Effector memory CD4-positive, alpha-beta T cell (primary cell): ENCODE measurements at regions not wholly inside any gene's neighbourhood (a gene's known extent, or its start where the extent isn't known, plus 50 kb on each side); places are given as distances from the start of the nearest gene placed in this dataset.

Experiments used
- DNase-seq, 3 donors: peaks; one replicate each; pipeline ENCODE4 v3.0.0-alpha.2; 2020
- H3K27ac ChIP-seq: 2 replicates; pipeline ENCODE4 v1.7.0; 2013; ENCODE audit warnings: mild to moderate bottlenecking, low read length, moderate library complexity; ENCODE audit not compliant: insufficient read depth, poor library complexity, severe bottlenecking
- H3K27me3 ChIP-seq: replicated peaks from 2 replicates; pipeline ENCODE4 v1.7.0; 2013; ENCODE audit warnings: mild to moderate bottlenecking, low read length; ENCODE audit not compliant: insufficient read depth, control insufficient read depth, poor library complexity, severe bottlenecking
- H3K36me3 ChIP-seq: 2 replicates; pipeline ENCODE4 v1.7.0; 2013; ENCODE audit warnings: mild to moderate bottlenecking, low read length, moderate library complexity; ENCODE audit not compliant: control insufficient read depth, insufficient read depth
- H3K4me1 ChIP-seq: 2 replicates; pipeline ENCODE4 v1.7.0; 2013; ENCODE audit warnings: low read length, mild to moderate bottlenecking; ENCODE audit not compliant: control insufficient read depth, insufficient read depth, poor library complexity, severe bottlenecking
- H3K4me3 ChIP-seq: 2 replicates; pipeline ENCODE4 v1.7.0; 2013; ENCODE audit warnings: low read length, low read depth, mild to moderate bottlenecking; ENCODE audit not compliant: insufficient read depth, poor library complexity, severe bottlenecking
- H3K9me3 ChIP-seq: 2 replicates; pipeline ENCODE4 v1.7.0; 2013; ENCODE audit warnings: mild to moderate bottlenecking, low read length, moderate library complexity; ENCODE audit not compliant: control insufficient read depth

- Histone ChIP-seq H3K4me1 (peaks cover 3% of the 10 kb centered on the region), H3K9me3 (no peaks in the 10 kb centered on the region), H3K36me3 (no peaks in the 10 kb centered on the region), H3K27ac (no peak overlapping the region), H3K4me3 (no peak overlapping the region), H3K27me3 (no peaks in the 10 kb centered on the region)
- peak; percentile 13 to 41 (median 40) for DNase-seq
Observed at GRCh38 chr15:70196372-70197316, 98.9 kb upstream of the TLE3 start.

GRCh38 chr15:70195587-70196305 is 98.0 kb upstream of the TLE3 start:
- H3K4me1 ChIP-seq = peaks cover 3% of the 10 kb centered on the region
- H3K4me3 ChIP-seq = no peak overlapping the region
- no peaks in the 10 kb centered on the region for H3K36me3 ChIP-seq
- no peak overlapping the region for H3K27ac ChIP-seq
- no peaks in the 10 kb centered on the region for H3K9me3 ChIP-seq
- no peak for DNase-seq
- no peaks in the 10 kb centered on the region for H3K27me3 ChIP-seq

- peaks cover 3% of the 10 kb centered on the region for H3K4me1 ChIP-seq
- H3K27me3 ChIP-seq = no peaks in the 10 kb centered on the region
- no peak overlapping the region for H3K27ac ChIP-seq
- H3K36me3 ChIP-seq = no peaks in the 10 kb centered on the region
- H3K4me3 ChIP-seq = no peak overlapping the region
- no peaks in the 10 kb centered on the region for H3K9me3 ChIP-seq
- no peak for DNase-seq
Observed at GRCh38 chr15:70195171-70195570, 97.5 kb upstream of the TLE3 start.

GRCh38 chr15:70194266-70194665 is 96.5 kb upstream of the TLE3 start:
- no peak for DNase-seq
- no peaks in the 10 kb centered on the region for H3K36me3 ChIP-seq
- H3K4me3 ChIP-seq = no peak overlapping the region
- H3K4me1 ChIP-seq = peaks cover 3% of the 10 kb centered on the region
- H3K9me3 ChIP-seq = no peaks in the 10 kb centered on the region
- no peak overlapping the region for H3K27ac ChIP-seq
- no peaks in the 10 kb centered on the region for H3K27me3 ChIP-seq

- no peaks in the 10 kb centered on the region for H3K9me3 ChIP-seq
Observed at GRCh38 chr15:70193734-70194133, 96.0 kb upstream of the TLE3 start.

GRCh38 chr15:70192490-70192889 is 94.8 kb upstream of the TLE3 start:
- Histone ChIP-seq H3K36me3 (no peaks in the 10 kb centered on the region), H3K4me1 (peaks cover 3% of the 10 kb centered on the region), H3K9me3 (no peaks in the 10 kb centered on the region), H3K27me3 (no peaks in the 10 kb centered on the region), H3K27ac (no peak overlapping the region), H3K4me3 (no peak overlapping the region)
- DNase-seq = no peak

More at GRCh38 chr15:70193734-70194133, 96.0 kb upstream of the TLE3 start:
- no peak overlapping the region for H3K4me3 ChIP-seq
- DNase-seq = no peak
- H3K4me1 ChIP-seq = peaks cover 3% of the 10 kb centered on the region
- no peaks in the 10 kb centered on the region for H3K27me3 ChIP-seq
- H3K36me3 ChIP-seq = no peaks in the 10 kb centered on the region
- H3K27ac ChIP-seq = no peak overlapping the region

GRCh38 chr15:70192041-70192440 is 94.3 kb upstream of the TLE3 start:
- no peak for DNase-seq
- H3K27ac ChIP-seq = no peak overlapping the region
- H3K4me1 ChIP-seq = peaks cover 3% of the 10 kb centered on the region
- no peaks in the 10 kb centered on the region for H3K9me3 ChIP-seq
- no peak overlapping the region for H3K4me3 ChIP-seq
- H3K27me3 ChIP-seq = no peaks in the 10 kb centered on the region
- no peaks in the 10 kb centered on the region for H3K36me3 ChIP-seq

- no peak overlapping the region for H3K4me3 ChIP-seq
- no peaks in the 10 kb centered on the region for H3K27me3 ChIP-seq
- H3K9me3 ChIP-seq = no peaks in the 10 kb centered on the region
- no peak overlapping the region for H3K27ac ChIP-seq
- H3K4me1 ChIP-seq = no peaks in the 10 kb centered on the region
- DNase-seq = no peak
- no peaks in the 10 kb centered on the region for H3K36me3 ChIP-seq
Observed at GRCh38 chr15:70190965-70191364, 93.2 kb upstream of the TLE3 start.

- Histone ChIP-seq H3K36me3 (no peaks in the 10 kb centered on the region), H3K4me3 (no peak overlapping the region), H3K9me3 (no peaks in the 10 kb centered on the region), H3K27me3 (no peaks in the 10 kb centered on the region), H3K27ac (no peak overlapping the region), H3K4me1 (no peaks in the 10 kb centered on the region)
- DNase-seq = no peak
Observed at GRCh38 chr15:70189826-70190695, 92.3 kb upstream of the TLE3 start.
